ENCODE measurements at regions not wholly inside any gene's neighbourhood (a gene's known extent, or its start where the extent isn't known, plus 50 kb on each side); places are given as distances from the start of the nearest gene placed in this dataset.
A peak's percentile ranks its signal among the peaks of the same experiment; 100 is the strongest.
"Not testable (repeated sequence)": the region's sequence is repeated elsewhere in the genome, so short reads cannot be mapped to it uniquely, and the experiment has no call there.

GRCh38 chr12:127154830-127155229 is 1112.1 kb upstream of the TMEM132C start:
- not testable (repeated sequence) for DNase-seq (ENCODE audit: low read depth in 2 of 2)

- not testable (repeated sequence) for DNase-seq (ENCODE audit: low read depth in 2 of 2)
Measured at GRCh38 chr12:127155935-127156619, 1110.9 kb upstream of the TMEM132C start.

- DNase-seq (ENCODE audit: low read depth in 2 of 2): not testable (repeated sequence)
Measured at GRCh38 chr12:127157501-127158366, 1109.2 kb upstream of the TMEM132C start.

- no peak for DNase-seq (ENCODE audit: low read depth in 2 of 2)
Measured at GRCh38 chr12:127158385-127159061, 1108.4 kb upstream of the TMEM132C start.

- no peak for DNase-seq (ENCODE audit: low read depth in 2 of 2)
Measured at GRCh38 chr12:127161466-127161865, 1105.5 kb upstream of the TMEM132C start.

- no peak for DNase-seq (ENCODE audit: low read depth in 2 of 2)
Measured at GRCh38 chr12:127162307-127162706, 1104.7 kb upstream of the TMEM132C start.

GRCh38 chr12:127162902-127163301 is 1104.1 kb upstream of the TMEM132C start:
- peak; percentile 21 to 25 for DNase-seq (ENCODE audit: low read depth in 2 of 2)

GRCh38 chr12:127165567-127166392 is 1101.2 kb upstream of the TMEM132C start:
- DNase-seq (ENCODE audit: low read depth in 2 of 2): peak; percentile 44 to 60

GRCh38 chr12:127169321-127170181 is 1097.4 kb upstream of the TMEM132C start:
- DNase-seq (ENCODE audit: low read depth in 2 of 2): no peak

GRCh38 chr12:127170226-127171180 is 1096.5 kb upstream of the TMEM132C start:
- no peak for DNase-seq (ENCODE audit: low read depth in 2 of 2)

GRCh38 chr12:127172861-127173260 is 1094.1 kb upstream of the TMEM132C start:
- no peak for DNase-seq (ENCODE audit: low read depth in 2 of 2)

- DNase-seq (ENCODE audit: low read depth in 2 of 2): not testable (repeated sequence)
Measured at GRCh38 chr12:127173971-127174370, 1093.0 kb upstream of the TMEM132C start.

GRCh38 chr12:127174881-127175280 is 1092.1 kb upstream of the TMEM132C start:
- no peak for DNase-seq (ENCODE audit: low read depth in 2 of 2)

GRCh38 chr12:127175361-127175760 is 1091.6 kb upstream of the TMEM132C start:
- DNase-seq (ENCODE audit: low read depth in 2 of 2): no peak

- no peak for DNase-seq (ENCODE audit: low read depth in 2 of 2)
Measured at GRCh38 chr12:127176804-127177203, 1090.2 kb upstream of the TMEM132C start.

- no peak for DNase-seq (ENCODE audit: low read depth in 2 of 2)
Measured at GRCh38 chr12:127178052-127178451, 1088.9 kb upstream of the TMEM132C start.

GRCh38 chr12:127178463-127178862 is 1088.5 kb upstream of the TMEM132C start:
- no peak for DNase-seq (ENCODE audit: low read depth in 2 of 2)

- DNase-seq (ENCODE audit: low read depth in 2 of 2): no peak
Measured at GRCh38 chr12:127179176-127179575, 1087.8 kb upstream of the TMEM132C start.

- no peak for DNase-seq (ENCODE audit: low read depth in 2 of 2)
Measured at GRCh38 chr12:127182018-127182417, 1085.0 kb upstream of the TMEM132C start.
